Middle frontal gyrus (tissue), 1 donor: ENCODE measurements at regions not wholly inside any gene's neighbourhood (a gene's known extent, or its start where the extent isn't known, plus 50 kb on each side); places are given as distances from the start of the nearest gene placed in this dataset.

ENCODE experiments used
- DNase-seq: peaks from one replicate; pipeline ENCODE4 v3.0.0-alpha.2; 2015; ENCODE audit warnings: low spot score; ENCODE audit errors: extremely low spot score

DNA sequence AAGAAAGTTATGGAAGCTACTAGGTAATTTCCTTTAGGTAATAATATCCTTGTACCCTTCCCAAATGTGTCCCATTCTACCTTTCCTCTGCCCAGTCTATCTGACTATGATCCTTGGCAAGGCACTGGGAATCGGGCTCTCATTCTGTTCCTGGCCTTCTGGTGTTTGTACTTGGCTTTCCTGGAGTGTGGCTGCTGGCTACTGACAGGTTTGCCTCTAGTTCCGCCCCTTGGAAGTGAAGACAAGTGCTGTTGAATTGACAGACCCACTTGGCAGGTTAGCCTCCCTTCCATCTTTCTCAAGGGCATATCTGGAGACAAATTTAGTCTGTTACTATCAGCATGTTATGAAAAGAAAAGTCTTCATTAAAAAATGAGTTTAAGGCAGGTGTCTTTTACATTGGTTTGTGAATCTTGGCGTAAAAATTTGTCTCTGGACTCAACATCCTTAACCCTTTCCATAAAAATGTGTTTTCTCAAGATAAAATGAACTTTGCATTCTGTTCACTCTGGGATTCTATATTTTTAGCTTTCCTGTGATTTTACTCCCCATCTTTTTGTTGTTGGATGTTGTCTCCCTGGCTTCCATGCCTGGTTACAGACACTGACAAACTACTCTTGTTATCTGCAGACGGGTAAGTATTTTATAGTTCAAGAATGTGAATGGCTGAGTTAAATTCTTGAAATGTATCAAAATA is 287.4 kb upstream of the PDGFD start:
- no peak for DNase-seq

DNA sequence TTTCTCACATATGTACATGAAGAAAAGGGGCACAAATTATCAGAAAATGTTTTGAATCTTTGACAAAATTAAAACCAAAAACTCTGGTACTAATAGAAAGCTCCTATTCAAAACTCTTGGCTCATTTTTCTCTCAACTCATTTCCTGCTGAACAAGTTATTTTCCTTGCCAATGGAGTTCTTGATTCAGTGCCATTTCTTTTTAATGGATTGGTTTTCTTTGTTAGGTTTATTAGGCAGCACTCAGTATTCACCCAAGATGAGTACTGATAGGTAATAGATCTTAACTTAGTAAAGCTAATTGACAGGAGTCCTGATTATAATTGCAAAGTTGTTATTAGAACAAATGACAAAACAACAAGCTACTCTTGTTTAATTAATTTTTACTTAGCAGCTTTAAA is 279.4 kb upstream of the PDGFD start:
- no peak for DNase-seq

DNA sequence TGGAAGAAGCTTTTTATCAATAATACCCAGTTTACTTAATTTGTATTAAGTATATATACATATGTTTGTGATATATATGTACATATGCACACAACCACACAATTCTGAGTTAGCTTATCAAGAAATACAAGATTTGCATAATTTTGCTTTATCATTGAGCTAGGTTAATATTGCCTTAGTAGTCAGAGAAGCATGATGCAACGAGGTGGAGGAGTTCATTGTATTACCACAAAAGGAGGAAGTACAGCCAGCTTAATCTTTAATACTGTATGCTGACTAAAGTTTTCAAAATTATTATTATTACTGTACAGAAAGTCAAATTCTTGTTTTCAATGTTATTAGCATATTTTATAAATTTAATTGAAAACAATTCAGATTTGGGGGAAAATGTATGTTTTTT is 278.4 kb upstream of the PDGFD start:
- DNase-seq, result no peak

DNA sequence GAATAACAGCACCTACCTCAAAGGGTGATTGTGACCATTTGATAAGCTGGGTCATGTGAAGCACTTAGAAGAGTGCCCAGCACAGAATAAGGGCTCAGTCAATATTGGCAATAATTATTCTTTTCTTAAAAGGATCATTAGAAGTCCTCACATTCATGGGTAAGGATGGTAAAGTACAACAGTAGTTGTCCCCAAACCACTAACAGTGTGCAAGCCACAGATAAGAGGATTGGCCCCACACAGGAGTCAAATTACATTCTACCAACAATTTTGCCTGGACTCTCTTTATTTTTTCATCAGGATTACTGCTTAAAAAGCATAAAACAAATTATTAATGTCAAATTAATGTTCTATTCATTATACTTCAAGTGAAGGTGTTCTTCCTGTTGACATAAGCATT is 271.5 kb upstream of the PDGFD start:
- no peak for DNase-seq

DNA sequence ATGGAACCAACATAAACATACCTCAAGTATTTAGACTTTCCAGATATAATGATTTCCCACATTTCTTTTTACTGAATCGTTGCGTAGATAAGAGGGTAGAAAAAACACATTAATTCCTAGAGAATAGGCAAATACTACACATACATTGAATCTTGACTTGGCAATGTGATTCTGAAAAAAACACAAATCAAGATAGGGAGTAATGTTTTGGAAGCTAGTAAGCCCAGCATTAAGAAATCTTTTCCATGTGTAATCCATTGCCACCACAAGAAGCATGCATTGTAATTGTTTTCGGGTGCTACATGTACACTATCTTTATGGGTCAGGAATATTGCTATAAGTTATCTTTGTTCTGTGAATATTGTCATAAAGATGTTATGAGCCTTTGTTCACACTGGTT is 269.8 kb upstream of the PDGFD start:
- DNase-seq, result no peak

DNA sequence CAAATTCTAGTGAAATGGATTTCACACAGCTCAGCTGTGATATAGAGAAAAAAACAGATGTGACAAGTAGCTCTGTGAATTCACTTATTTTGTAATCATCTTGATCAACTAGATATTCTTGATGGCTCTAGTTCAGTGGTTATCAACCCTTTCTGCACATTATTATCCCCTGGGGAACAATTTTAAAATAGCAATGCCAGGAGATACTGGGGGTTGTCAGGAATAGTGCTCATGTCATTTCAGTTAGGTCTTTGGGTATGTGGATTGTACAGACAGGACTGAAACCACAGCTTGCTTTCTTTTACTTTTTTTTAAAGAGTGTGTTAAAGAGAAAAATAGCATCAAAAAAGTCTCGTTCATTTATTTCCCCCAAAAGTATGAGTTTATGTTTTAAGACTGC is 269.0 kb upstream of the PDGFD start:
- DNase-seq, result no peak

DNA sequence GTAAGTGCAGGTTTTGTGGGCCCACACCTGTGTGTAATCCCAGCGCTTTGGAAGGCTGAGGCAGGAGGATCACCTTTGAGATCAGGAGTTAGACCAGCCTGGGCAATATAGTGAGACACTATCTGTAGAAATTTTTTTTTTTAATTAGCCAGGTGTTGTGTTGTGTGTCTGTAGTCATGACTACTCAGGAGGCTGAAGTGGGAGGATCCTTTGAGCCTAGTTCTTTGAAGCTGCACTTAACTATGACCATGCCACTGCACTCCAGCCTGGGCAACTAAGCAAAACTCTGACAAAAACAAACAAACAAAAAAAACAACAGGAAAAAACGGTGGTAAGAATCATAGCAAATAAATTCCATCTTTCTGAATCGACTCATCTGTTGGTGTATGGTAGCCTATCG is 268.6 kb upstream of the PDGFD start:
- DNase-seq, result no peak

DNA sequence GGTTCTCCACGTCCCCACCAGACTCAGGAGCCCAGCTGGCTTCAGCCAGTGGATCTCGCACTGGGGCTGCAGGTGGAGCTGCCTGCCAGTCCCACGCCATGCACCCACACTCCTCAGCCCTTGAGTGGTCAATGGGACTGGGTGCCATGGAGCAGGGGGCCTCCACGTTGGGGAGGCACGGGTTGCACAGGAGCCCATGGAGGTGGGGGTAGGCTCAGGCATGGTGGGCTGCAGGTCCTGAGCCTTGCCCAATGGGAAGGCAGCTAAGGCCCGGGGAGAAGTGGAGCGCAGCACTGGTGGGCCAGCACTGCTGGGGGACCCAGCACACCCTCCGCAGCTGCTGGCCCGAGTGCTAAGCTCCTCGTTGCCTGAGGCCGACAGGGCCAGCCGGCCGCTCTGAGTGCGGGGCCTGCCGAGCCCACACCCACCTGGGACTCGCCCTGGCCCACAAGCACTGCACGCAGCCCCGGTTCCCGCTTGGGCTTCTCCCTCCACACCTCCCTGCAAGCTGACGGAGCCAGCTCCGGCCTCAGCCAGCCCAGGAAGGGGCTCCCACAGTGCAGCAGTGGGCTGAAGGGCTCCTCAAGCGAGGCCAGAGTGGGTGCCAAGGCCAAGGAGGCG is 258.5 kb upstream of the PDGFD start:
- DNase-seq, result no peak

DNA sequence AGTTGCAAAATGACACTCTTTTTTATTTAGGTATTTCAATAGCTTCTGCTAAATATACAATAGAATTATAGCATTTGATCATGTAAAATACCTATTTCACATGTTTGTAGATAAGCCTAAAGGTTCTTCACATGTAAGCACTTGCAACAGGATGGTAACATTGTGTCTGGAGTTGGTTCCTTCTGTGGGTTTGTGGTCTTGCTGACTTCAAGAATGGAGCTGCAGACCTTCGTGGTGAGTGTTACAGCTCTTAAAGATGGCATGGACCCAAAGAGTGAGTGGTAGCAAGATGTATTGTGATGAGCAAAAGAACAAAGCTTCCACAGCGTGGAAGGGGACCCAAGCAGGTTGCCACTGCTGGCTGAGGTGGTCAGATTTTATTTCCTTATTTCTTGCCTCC is 246.4 kb upstream of the PDGFD start:
- no peak for DNase-seq

DNA sequence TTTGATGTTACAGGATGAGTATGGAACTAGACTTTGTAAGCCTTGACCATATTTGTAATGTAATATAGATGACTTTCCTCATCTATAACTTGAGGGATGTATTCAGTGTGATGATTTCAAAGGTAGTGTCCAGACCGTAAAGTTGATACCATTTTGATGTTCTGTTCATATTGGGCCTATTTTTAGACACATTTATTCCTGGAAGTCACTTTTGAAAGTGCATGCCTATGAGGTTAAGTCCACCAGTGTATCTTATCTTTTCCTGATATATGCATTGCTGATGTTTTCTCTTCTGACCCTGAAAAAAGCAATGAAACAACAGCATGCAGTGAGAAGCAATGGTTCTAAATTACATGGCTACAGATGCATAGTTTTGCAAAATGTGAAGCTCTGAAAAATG is 244.7 kb upstream of the PDGFD start:
- DNase-seq, result no peak

DNA sequence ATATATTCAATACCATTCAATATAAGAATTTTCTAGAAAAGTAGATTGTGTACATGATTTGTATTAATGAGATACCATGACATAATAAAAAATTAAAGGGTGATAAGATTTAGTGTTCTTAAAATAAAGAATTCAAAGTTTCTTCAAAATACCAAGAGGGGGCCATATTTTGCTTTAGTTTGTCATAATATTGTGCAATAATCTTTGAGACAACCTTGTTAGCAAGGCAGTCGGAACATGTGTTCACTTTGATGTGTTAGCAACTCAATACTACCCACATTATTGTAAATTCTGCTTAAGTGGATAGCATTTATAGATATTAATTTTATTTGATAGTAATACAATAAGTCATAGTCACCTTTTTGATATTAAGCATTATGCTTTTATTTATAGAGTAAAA is 241.3 kb upstream of the PDGFD start:
- DNase-seq, result no peak

DNA sequence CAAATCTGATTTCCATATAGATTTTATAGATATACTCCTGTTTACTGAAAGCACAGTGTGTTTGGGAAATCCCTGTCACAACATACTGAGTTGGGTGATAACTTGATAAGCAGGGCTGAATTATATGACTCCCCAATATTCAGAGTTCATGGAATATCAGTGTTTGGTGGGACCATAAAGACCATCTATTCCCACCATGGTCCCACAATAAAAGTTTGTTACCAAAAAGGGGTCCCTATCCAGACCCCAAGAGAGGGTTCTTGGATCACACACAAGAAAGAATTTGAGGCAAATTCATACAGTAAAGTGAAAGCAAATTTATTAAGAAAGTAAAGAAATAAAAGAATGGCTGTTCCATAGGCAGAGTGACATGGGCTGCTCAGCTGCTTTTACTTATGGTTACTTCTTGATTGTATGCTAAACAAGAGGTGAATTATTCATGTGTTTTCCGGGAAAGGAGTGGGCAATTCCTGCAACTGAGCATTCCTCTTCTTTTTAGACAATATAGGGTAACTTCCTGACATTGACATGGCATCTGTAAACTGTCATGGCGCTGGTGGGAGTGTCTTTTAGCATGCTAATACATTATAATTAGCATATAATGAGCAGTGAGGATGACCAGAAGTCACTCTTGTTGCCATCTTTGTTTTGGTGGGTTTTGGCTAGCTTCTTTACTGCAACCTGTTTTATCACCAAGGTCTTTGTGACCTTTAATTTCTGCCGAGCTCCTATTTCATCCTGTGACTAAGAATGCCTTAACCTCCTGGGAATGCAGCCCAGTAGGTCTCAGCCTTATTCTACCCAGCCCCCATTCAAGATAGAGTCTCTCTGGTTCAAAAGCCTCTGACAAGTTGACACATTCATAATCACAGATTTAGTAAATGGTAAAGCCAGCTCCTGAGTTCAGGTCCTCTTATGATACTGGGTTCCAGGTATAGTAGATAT is 240.6 kb upstream of the PDGFD start:
- DNase-seq, result no peak

DNA sequence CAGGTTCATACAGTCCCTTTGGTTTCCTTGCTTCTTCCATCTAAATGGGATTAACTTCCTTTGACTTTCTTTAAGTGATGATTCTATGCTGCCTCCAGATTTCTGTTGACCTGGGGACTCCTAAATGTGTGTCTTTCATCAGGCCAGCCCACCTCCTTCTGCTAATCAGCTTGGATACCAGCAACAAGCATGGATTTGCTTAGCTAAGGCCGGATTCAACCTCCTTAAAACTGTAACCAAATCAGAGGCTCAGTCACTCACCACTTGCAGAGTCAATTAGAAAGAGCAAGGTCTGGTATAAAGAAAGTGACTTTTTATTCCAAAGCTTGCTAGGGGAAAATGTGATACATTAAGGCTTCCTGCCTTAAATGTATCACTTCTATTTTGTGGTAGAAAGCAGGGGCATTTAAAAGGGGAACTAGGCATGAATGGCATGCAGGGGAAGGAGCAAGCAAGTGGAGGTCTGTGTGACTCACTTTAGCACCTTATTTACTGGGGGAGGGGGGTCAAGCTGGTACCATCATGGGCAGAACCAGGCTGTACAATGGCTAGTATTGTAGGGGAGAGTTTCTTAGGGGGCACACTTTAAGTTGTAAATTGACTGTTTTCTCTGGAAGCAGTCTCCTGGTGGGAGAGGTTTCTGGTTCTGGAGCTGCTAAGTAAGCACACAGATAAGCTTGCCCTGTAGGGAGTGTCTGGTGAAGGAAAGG is 239.0 kb upstream of the PDGFD start:
- DNase-seq, result no peak

DNA sequence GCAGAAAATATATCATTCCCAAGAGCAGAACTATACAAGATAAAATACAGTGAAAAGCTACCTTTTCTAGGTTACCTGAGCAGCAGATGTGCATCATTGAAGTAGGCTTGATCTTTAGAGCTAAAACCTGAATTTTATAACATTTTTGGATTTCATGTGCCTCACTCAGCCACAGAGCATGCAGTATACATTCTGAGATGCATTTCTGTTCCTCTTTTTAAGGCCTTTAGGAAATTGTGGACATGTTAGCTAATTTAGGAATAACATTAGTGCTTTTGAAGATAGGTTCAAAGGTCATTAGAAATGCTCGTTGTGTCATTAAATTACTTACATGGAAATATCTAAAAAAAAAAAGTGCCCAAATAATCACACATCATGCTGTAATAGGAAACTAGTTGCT is 230.6 kb upstream of the PDGFD start:
- no peak for DNase-seq

DNA sequence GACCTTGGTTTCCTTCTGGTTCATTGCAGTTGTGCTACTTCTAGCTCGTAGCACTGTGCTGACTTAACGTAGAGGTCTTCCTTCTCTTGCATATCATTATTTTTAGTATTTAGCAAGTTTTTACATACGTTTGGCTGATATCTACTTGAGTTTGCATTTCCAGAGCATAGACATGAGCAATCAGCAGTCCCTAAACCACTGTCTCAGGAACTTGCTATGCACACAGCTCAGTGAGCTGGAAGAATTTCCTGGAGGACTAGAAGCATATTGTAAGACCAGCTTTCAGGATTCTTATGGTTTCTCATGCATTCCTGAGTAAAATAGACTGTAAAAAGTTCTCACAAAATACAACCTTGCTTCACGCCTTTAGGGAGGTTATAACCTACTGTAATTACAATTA is 226.7 kb upstream of the PDGFD start:
- no peak for DNase-seq

DNA sequence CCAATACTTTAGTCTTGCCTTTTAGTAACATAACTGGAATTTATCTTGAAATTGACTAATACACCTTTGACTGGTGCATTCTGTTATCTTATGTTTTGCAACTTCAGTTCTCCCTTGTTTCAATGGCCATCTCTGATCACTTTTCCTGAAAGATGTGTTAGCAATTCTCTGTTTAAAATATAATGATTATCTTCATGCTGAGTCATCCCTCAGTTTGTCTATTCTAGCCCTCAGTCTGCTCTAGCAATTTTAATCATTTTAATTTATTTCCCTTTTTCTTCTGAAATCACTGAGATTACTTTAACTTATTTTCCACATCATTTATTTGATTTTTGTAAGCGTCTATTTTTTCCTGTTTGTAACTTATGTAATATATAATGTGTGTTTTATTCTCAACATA is 221.9 kb upstream of the PDGFD start:
- DNase-seq, result no peak

DNA sequence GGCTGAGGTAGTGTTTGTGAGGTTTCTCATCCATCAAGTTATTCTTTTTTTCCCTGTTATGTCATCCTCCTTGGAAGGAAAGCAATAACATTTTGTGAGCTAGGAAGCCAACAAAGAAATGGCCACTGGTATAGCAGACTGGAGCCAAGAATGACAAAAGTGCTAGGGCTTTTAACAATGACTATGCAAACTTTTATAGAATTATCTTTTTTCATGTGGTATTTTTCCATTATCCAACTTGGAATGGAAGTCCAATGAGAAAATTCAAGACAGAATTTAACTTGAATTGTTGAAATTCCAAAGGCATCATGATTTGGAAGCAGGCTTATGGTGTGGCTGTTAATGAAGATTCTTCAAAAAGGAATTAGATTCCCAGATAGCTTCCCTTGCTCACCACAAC is 216.4 kb upstream of the PDGFD start:
- DNase-seq, result no peak

DNA sequence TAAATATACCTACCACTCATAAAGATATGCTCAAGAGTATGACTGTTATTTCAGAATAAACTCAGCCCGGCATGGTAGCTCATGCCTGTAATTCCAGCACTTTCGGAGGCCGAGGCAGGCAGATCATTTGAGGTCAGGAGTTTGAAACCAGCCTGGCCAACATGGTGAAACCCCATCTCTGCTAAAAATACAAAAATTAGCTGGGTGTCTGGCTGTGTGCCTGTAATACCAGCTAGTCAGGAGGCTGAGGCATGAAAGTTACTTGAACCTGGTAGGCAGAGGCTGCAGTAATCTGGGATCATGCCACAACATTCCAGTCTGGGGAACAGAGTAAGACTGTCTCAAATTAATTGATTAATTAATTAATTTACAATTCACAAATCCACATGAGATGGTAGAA is 208.2 kb upstream of the PDGFD start:
- no peak for DNase-seq

DNA sequence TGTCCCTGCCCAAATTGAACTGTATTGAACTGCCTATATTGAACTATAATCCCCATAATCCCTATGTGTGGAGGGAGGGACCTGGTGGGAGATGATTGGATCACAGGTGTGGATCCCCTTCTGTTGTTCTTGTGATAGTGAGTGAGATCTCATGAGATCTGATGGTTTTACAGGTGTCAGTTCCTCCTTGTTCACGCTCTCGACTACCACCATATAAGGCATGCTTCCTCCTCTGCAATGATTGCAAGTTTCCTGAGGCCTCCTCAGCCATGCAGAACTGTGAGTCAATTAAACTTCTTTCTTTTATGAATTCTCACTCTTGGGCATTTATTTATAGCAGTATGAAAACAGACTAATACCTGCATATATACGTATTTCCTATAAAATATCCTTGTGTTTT is 206.5 kb upstream of the PDGFD start:
- no peak for DNase-seq

DNA sequence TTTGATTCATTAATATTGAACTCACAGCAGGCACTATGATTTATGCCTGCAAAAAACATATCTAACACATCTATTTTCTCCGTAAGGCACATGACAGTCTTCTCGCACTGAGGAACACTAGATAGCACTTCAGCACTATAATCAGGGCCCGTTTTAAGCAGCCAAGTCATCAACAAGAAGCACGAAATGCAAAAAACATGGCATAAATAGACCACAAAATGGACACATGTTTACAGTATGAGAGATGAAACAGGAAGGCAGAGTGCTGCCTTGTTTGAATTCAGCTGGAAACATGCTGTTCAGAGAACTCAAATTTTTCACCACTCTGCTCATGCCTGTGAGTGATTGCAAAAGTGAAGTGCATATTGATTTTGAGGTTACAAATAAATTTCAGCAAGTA is 205.8 kb upstream of the PDGFD start:
- DNase-seq, result no peak

DNA sequence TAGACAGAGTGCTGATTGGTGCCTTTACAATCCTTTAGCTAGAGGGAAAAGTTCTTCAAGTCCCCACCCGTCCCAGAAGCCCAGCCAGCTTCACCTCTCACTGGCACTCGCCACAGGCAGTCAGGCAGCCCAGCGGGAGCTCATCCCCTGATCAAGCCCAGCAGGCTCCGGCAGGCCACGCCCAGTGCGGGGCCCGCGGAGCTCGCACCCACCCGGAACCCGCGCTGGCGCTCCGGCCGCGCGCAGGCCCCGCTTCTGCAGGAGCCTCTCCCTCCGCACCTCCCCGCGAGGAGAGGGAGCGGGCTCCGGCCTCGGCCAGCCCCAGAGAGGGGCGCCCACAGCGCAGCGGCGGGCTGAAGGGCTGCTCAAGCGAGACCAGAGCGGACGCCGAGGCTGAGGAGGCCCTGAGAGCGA is 202.4 kb upstream of the PDGFD start:
- DNase-seq, result no peak

DNA sequence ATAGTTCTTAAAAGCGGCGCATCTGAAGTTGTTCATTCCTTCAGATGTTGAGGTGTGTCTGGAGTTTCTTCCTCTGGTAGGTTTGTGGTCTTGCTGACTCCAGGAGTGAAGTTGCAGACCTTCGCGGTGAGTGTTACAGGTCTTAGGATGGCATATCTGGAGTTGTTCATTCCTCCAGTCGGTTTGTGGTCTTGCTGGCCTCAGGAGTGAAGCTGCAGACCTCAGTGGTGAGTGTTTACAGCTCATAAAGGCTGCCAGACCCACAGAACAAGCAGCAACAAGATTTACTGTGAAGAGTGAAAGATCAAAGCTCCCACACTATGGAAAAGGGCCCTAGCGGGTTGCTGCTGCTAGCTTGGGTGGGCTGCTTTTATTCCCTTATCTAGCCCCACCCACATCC is 201.7 kb upstream of the PDGFD start:
- DNase-seq, result no peak
